GM12875 (cell line): ENCODE measurements at regions not wholly inside any gene's neighbourhood (a gene's known extent, or its start where the extent isn't known, plus 50 kb on each side); places are given as distances from the start of the nearest gene placed in this dataset.

Experiments
- H3K4me3 ChIP-seq: one replicate; pipeline ENCODE4 v1.5.1; 2011; ENCODE audit warnings: low read depth, low read length, control low read depth
- CTCF ChIP-seq: IDR thresholded peaks from 2 replicates; pipeline ENCODE4 v1.5.1; 2011; ENCODE audit warnings: low read depth, mild to moderate bottlenecking, control low read depth, inconsistent platforms, low read length, moderate library complexity, borderline replicate concordance; ENCODE audit not compliant: insufficient read depth

- TF ChIP-seq CTCF = no peak
- no peak overlapping the region for H3K4me3 ChIP-seq
Measured at GRCh38 chr5:3364941-3365340, 230.7 kb upstream of the IRX1 start.

- H3K4me3 ChIP-seq = no peak overlapping the region
- no peak for TF ChIP-seq CTCF
Measured at GRCh38 chr5:3364433-3364832, 231.2 kb upstream of the IRX1 start.

GRCh38 chr5:3362606-3362910, 233.1 kb upstream of the IRX1 start:
- H3K4me3 ChIP-seq = no peak overlapping the region
- TF ChIP-seq CTCF = no peak

- TF ChIP-seq CTCF = no peak
Measured at GRCh38 chr5:3361811-3362605, 233.6 kb upstream of the IRX1 start.

GRCh38 chr5:3359642-3360041, 236.0 kb upstream of the IRX1 start:
- no peak overlapping the region for H3K4me3 ChIP-seq
- TF ChIP-seq CTCF = no peak

More at GRCh38 chr5:3361811-3362605, 233.6 kb upstream of the IRX1 start:
- H3K4me3 ChIP-seq = no peak overlapping the region

- H3K4me3 ChIP-seq = no peak overlapping the region
- no peak for TF ChIP-seq CTCF
Measured at GRCh38 chr5:3357291-3357690, 238.3 kb upstream of the IRX1 start.

GRCh38 chr5:3356016-3356415, 239.6 kb upstream of the IRX1 start:
- TF ChIP-seq CTCF = no peak

More at GRCh38 chr5:3356016-3356415, 239.6 kb upstream of the IRX1 start:
- H3K4me3 ChIP-seq = no peak overlapping the region
